ENCODE measurements at regions not wholly inside any gene's neighbourhood (a gene's known extent, or its start where the extent isn't known, plus 50 kb on each side); places are given as distances from the start of the nearest gene placed in this dataset.
"Not testable (repeated sequence)": the region's sequence is repeated elsewhere in the genome, so short reads cannot be mapped to it uniquely, and the experiment has no call there.

GRCh38 chr1:186255266-186255665 is 119.8 kb downstream of the TPR start:
- intact Hi-C loops (cut with micrococcal nuclease; ENCODE audit: unreplicated experiment): no loop called here
- Mint-ChIP-seq H3K9me3 (ENCODE audit: low read depth, unreplicated experiment) (peaks cover 6% of the 10 kb centered on the region), H3K27ac (ENCODE audit: unreplicated experiment) (no peak overlapping the region), H3K4me3 (ENCODE audit: low read depth, unreplicated experiment) (no peak overlapping the region), H3K36me3 (ENCODE audit: insufficient read depth, unreplicated experiment) (no peaks in the 10 kb centered on the region), H3K27me3 (ENCODE audit: unreplicated experiment) (peaks cover 54% of the 10 kb centered on the region), H3K4me1 (ENCODE audit: low read depth, unreplicated experiment) (no peaks in the 10 kb centered on the region)
- DNase-seq: no peak
- no peak for TF ChIP-seq CTCF (IDR thresholded peaks at IDR 0.05; ENCODE audit: unreplicated experiment)
- BruUV-seq (replicated peaks): no TSS peak
- CTCF ChIA-PET: no interaction called here

- H3K36me3 Mint-ChIP-seq (ENCODE audit: insufficient read depth, unreplicated experiment): no peaks in the 10 kb centered on the region
- CTCF ChIA-PET: no interaction called here
- H3K4me3 Mint-ChIP-seq (ENCODE audit: low read depth, unreplicated experiment): no peak overlapping the region
- H3K27ac Mint-ChIP-seq (ENCODE audit: unreplicated experiment): no peak overlapping the region
- H3K27me3 Mint-ChIP-seq (ENCODE audit: unreplicated experiment): peaks cover 51% of the 10 kb centered on the region
- TF ChIP-seq CTCF (IDR thresholded peaks at IDR 0.05; ENCODE audit: unreplicated experiment): no peak
- no TSS peak for BruUV-seq (replicated peaks)
- peaks cover 9% of the 10 kb centered on the region for H3K9me3 Mint-ChIP-seq (ENCODE audit: low read depth, unreplicated experiment)
- no peaks in the 10 kb centered on the region for H3K4me1 Mint-ChIP-seq (ENCODE audit: low read depth, unreplicated experiment)
- no peak for DNase-seq
- intact Hi-C loops (cut with micrococcal nuclease; ENCODE audit: unreplicated experiment): no loop called here
Measured at GRCh38 chr1:186250529-186250928, 124.5 kb downstream of the TPR start.

GRCh38 chr1:186248608-186249007 is 126.4 kb downstream of the TPR start:
- DNase-seq; BruUV-seq (replicated peaks); H3K27ac Mint-ChIP-seq (ENCODE audit: unreplicated experiment); H3K9me3 Mint-ChIP-seq (ENCODE audit: low read depth, unreplicated experiment); H3K4me1 Mint-ChIP-seq (ENCODE audit: low read depth, unreplicated experiment); CTCF ChIA-PET; intact Hi-C loops (cut with micrococcal nuclease; ENCODE audit: unreplicated experiment); H3K36me3 Mint-ChIP-seq (ENCODE audit: insufficient read depth, unreplicated experiment); H3K4me3 Mint-ChIP-seq (ENCODE audit: low read depth, unreplicated experiment): not testable (repeated sequence)
- H3K27me3 Mint-ChIP-seq (ENCODE audit: unreplicated experiment): peaks cover 32% of the 10 kb centered on the region

GRCh38 chr1:186244825-186245224 is 130.2 kb downstream of the TPR start:
- no peak overlapping the region for H3K27ac Mint-ChIP-seq (ENCODE audit: unreplicated experiment)
- TF ChIP-seq CTCF (IDR thresholded peaks at IDR 0.05; ENCODE audit: unreplicated experiment): no peak
- CTCF ChIA-PET: interaction anchor here (1.2 kb wide), 1 partner anchor 11 kb away, joined by 3 read pairs; no protein-coding TSS in a partner anchor
- no peak for DNase-seq
- BruUV-seq (replicated peaks): no TSS peak
- H3K27me3 Mint-ChIP-seq (ENCODE audit: unreplicated experiment): peaks cover 11% of the 10 kb centered on the region
- H3K9me3 Mint-ChIP-seq (ENCODE audit: low read depth, unreplicated experiment): no peaks in the 10 kb centered on the region
- H3K4me1 Mint-ChIP-seq (ENCODE audit: low read depth, unreplicated experiment): no peaks in the 10 kb centered on the region
- H3K36me3 Mint-ChIP-seq (ENCODE audit: insufficient read depth, unreplicated experiment): no peaks in the 10 kb centered on the region
- H3K4me3 Mint-ChIP-seq (ENCODE audit: low read depth, unreplicated experiment): no peak overlapping the region
- intact Hi-C loops (cut with micrococcal nuclease; ENCODE audit: unreplicated experiment): no loop called here

Data from Calu3 (cell line).